ENCODE measurements at regions not wholly inside any gene's neighbourhood (a gene's known extent, or its start where the extent isn't known, plus 50 kb on each side); places are given as distances from the start of the nearest gene placed in this dataset.

DNA sequence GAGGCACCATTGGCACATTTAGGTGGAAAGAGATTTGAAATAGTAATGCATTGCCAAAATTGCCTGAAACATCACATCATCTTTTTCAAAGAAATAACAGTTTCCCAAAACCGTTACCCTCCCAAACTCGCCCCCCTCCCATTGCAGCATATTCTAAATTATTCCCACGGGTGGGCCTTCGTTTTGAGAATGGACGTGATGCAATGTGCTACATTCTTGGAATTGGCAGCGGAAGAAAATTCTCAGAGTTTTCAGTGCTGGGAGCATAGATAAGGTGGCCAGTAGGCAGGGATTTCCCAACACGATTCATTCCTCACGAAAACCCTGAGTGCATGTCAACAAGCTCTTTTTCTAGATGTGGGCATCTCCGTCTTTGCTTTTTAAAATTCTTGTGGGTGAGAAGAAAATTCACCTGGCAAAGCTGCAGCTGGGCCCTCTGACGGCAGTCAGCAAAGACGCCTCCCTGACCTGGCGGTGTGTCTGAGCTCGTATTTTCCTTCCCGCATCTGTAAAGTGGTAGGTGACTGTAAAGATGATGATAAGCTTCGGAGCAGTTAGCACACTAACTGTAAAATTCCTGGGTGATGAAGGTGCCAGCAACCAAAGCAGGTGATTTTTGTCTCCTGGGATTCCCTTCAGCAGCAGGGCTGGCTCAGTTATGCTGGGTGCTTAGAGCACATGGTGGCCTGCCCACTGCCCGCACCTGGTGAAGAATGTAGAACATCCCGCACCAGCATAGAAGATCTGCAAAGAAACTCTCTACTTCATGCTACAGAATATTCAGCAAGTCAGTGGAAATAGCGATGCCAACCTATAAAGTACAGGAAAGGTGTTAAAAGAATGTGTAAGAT, 141.9 kb upstream of the KLF6 start:
- no peak for ATAC-seq
- Mint-ChIP-seq H3K27ac (no peak overlapping the region), H3K4me3 (no peak overlapping the region), H3K36me3 (no peaks in the 10 kb centered on the region), H3K9me3 (0 out of 2 replicates have a peak, but pooled peaks cover 4% of the 10 kb centered on the region), H3K4me1 (no peaks in the 10 kb centered on the region), H3K27me3 (ENCODE audit: low read depth) (no peaks in the 10 kb centered on the region)
- no peak for TF ChIP-seq PREB (CRISPR knock-in tag; IDR thresholded peaks at IDR 0.05; ENCODE audit: borderline replicate concordance)
- no peak for TF ChIP-seq NFATC4 (CRISPR knock-in tag; IDR thresholded peaks at IDR 0.05)
- TF ChIP-seq SMAD3 (CRISPR knock-in tag; IDR thresholded peaks at IDR 0.05; ENCODE audit: borderline replicate concordance), result no peak
- no peak for TF ChIP-seq ATF3 (CRISPR knock-in tag; conservative IDR thresholded peaks at IDR 0.05)
- TF ChIP-seq TP53 (CRISPR knock-in tag; IDR thresholded peaks at IDR 0.05), result no peak
- TF ChIP-seq ZBTB21 (CRISPR knock-in tag; IDR thresholded peaks at IDR 0.05; ENCODE audit: borderline replicate concordance), result no peak
- no peak for TF ChIP-seq TEAD1 (CRISPR knock-in tag; IDR thresholded peaks at IDR 0.05)
- no peak for TF ChIP-seq E2F4 (CRISPR knock-in tag; IDR thresholded peaks at IDR 0.05; ENCODE audit: borderline replicate concordance, low read depth)
- TF ChIP-seq, protein P1, sequence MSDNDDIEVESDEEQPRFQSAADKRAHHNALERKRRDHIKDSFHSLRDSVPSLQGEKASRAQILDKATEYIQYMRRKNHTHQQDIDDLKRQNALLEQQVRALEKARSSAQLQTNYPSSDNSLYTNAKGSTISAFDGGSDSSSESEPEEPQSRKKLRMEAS (CRISPR knock-in tag; IDR thresholded peaks at IDR 0.05), result no peak
- TF ChIP-seq NR3C1 (CRISPR knock-in tag; conservative IDR thresholded peaks at IDR 0.05; ENCODE audit: low read depth), result no peak
- TF ChIP-seq GTF2I (CRISPR knock-in tag; conservative IDR thresholded peaks at IDR 0.05), result no peak
- no peak for TF ChIP-seq ZNF396 (CRISPR knock-in tag; IDR thresholded peaks at IDR 0.05; ENCODE audit: borderline replicate concordance)
- CTCF ChIA-PET, result no interaction called here
- POLR2A ChIA-PET, result interaction anchor here (1.3 kb wide), 1 partner anchor 142 kb away, joined by 4 read pairs; the partner anchor contains the start of gene KLF6
- no peak for DNase-seq (ENCODE audit: low spot score)

- Mint-ChIP-seq H3K4me3 (no peak overlapping the region), H3K27ac (no peak overlapping the region), H3K27me3 (ENCODE audit: low read depth) (no peaks in the 10 kb centered on the region), H3K36me3 (no peaks in the 10 kb centered on the region), H3K9me3 (0 out of 2 replicates have a peak, but pooled peaks cover 4% of the 10 kb centered on the region), H3K4me1 (no peaks in the 10 kb centered on the region)
- CTCF ChIA-PET, result no interaction called here
- TF ChIP-seq CREM (CRISPR knock-in tag; IDR thresholded peaks at IDR 0.05), result no peak
- TF ChIP-seq IRF2 (CRISPR knock-in tag; IDR thresholded peaks at IDR 0.05; ENCODE audit: borderline replicate concordance, low read depth), result no peak
- no peak for TF ChIP-seq ETV6 (CRISPR knock-in tag; IDR thresholded peaks at IDR 0.05)
- ATAC-seq, result no peak
- POLR2A ChIA-PET, result interaction anchor here (1.3 kb wide), 1 partner anchor 141 kb away, joined by 4 read pairs; the partner anchor contains the start of gene KLF6
- no peak for DNase-seq (ENCODE audit: low spot score)
Observed at GRCh38 chr10:3926258-3926657, 141.2 kb upstream of the KLF6 start.

GRCh38 chr10:3925184-3925583, 140.2 kb upstream of the KLF6 start:
- Mint-ChIP-seq H3K27me3 (ENCODE audit: low read depth) (no peaks in the 10 kb centered on the region), H3K36me3 (no peaks in the 10 kb centered on the region), H3K4me1 (peaks cover under 1% of the 10 kb centered on the region), H3K4me3 (no peak overlapping the region), H3K27ac (no peak overlapping the region), H3K9me3 (0 out of 2 replicates have a peak, but pooled peaks cover 4% of the 10 kb centered on the region)
- DNase-seq (ENCODE audit: low spot score) (no peak), ATAC-seq (no peak)
- POLR2A ChIA-PET, result no interaction called here
- CTCF ChIA-PET, result no interaction called here
- TF ChIP-seq, protein P2, sequence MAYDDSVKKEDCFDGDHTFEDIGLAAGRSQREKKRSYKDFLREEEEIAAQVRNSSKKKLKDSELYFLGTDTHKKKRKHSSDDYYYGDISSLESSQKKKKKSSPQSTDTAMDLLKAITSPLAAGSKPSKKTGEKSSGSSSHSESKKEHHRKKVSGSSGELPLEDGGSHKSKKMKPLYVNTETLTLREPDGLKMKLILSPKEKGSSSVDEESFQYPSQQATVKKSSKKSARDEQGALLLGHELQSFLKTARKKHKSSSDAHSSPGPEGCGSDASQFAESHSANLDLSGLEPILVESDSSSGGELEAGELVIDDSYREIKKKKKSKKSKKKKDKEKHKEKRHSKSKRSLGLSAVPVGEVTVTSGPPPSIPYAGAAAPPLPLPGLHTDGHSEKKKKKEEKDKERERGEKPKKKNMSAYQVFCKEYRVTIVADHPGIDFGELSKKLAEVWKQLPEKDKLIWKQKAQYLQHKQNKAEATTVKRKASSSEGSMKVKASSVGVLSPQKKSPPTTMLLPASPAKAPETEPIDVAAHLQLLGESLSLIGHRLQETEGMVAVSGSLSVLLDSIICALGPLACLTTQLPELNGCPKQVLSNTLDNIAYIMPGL (CRISPR knock-in tag; IDR thresholded peaks at IDR 0.05), result no peak
- TF ChIP-seq CBFB (CRISPR knock-in tag; IDR thresholded peaks at IDR 0.05; ENCODE audit: low read depth) (no peak), ZNF423 (CRISPR knock-in tag; IDR thresholded peaks at IDR 0.05) (no peak), ZBTB43 (CRISPR knock-in tag; IDR thresholded peaks at IDR 0.05) (no peak), IRF1 (CRISPR knock-in tag; IDR thresholded peaks at IDR 0.05) (no peak), ZNF232 (CRISPR knock-in tag; IDR thresholded peaks at IDR 0.05) (no peak), ZNF121 (CRISPR knock-in tag; IDR thresholded peaks at IDR 0.05) (no peak), CREM (CRISPR knock-in tag; IDR thresholded peaks at IDR 0.05) (no peak)
